ENCODE measurements at regions not wholly inside any gene's neighbourhood (a gene's known extent, or its start where the extent isn't known, plus 50 kb on each side); places are given as distances from the start of the nearest gene placed in this dataset.

DNA sequence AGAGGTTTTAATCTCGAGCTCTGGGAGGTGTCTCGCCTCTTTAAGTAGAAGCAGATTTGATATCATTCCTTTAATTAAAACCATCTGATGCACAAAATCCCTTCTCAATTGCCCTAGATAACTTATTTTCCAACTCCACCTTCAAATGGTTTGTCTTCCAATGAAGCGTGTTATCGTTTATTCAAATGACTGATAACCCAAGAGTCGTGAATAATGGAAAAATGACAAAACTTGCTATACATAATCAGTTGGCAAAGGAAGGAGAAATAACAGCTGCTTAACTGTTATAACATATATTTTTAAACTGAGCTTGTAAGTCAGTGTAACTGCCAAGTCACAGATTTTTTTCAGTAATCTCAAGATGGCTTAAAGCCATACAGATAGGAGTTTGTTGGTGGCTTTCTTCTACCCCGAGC, 144.6 kb downstream of the QPCT start:
- CTCF ChIA-PET: interaction anchor here (0.5 kb wide), 1 partner anchor 9 kb away, joined by 3 read pairs; no protein-coding TSS in a partner anchor
- TF ChIP-seq CTCF (conservative IDR thresholded peaks at IDR 0.05) (no peak), EZH2 (IDR thresholded peaks at IDR 0.05; ENCODE audit: low read depth) (no peak)

DNA sequence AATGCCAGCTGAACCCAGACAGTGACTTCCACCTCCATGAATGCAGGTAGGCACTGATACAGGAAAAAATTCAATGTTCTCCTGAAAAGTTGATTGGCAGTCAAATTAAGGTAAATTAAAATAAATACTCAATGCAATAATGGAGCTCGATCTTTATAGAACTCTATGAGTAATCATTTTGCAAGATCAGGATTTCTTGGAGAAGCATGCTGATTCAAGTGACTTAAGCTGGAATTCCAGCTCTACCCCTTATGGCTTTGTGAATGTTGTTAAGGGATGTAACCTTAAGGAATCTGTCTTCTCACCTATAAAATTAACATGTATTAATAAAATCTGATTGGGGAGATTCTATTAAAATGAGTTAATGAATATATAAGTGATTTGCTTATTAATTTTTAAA, 145.1 kb downstream of the QPCT start:
- Histone ChIP-seq H3K9me3 (ENCODE audit: insufficient read depth, low read depth) (no peaks in the 10 kb centered on the region), H4K20me1 (ENCODE audit: insufficient read depth) (no peaks in the 10 kb centered on the region), H3K4me2 (no peak overlapping the region), H3K27me3 (ENCODE audit: insufficient read depth, low read depth) (no peaks in the 10 kb centered on the region), H3K4me1 (replicated peaks; ENCODE audit: insufficient read depth) (no peaks in the 10 kb centered on the region), H3F3A (ENCODE audit: insufficient read depth, low read depth) (no peaks in the 10 kb centered on the region), H3K4me3 (no peak overlapping the region), H3K36me3 (ENCODE audit: low read depth) (no peaks in the 10 kb centered on the region), H2AFZ (no peak overlapping the region), H3K9me2 (ENCODE audit: insufficient read depth) (no peaks in the 10 kb centered on the region), H3K27ac (no peak overlapping the region), H3K79me2 (ENCODE audit: low read depth) (no peaks in the 10 kb centered on the region)
- no TSS peak for BruUV-seq (replicated peaks)
- TF ChIP-seq EZH2 (IDR thresholded peaks at IDR 0.05; ENCODE audit: low read depth) (no peak), CTCF (conservative IDR thresholded peaks at IDR 0.05) (no peak)
- intact Hi-C loops (cut with micrococcal nuclease; ENCODE audit: unreplicated experiment): no loop called here
- ChIA-PET CTCF (interaction anchor here (0.5 kb wide), 1 partner anchor 10 kb away, joined by 3 read pairs; no protein-coding TSS in a partner anchor), POLR2A (ENCODE audit: unreplicated experiment) (no interaction called here)
- no peak for DNase-seq

More for the DNA sequence above, 144.6 kb downstream of the QPCT start:
- Histone ChIP-seq H3K4me3 (no peak overlapping the region), H3K9me2 (ENCODE audit: insufficient read depth) (no peaks in the 10 kb centered on the region), H3K9me3 (ENCODE audit: insufficient read depth, low read depth) (no peaks in the 10 kb centered on the region), H3K36me3 (ENCODE audit: low read depth) (no peaks in the 10 kb centered on the region), H3K79me2 (ENCODE audit: low read depth) (no peaks in the 10 kb centered on the region), H2AFZ (no peak overlapping the region), H3K27ac (no peak overlapping the region), H3K27me3 (ENCODE audit: insufficient read depth, low read depth) (no peaks in the 10 kb centered on the region), H4K20me1 (ENCODE audit: insufficient read depth) (no peaks in the 10 kb centered on the region), H3K4me2 (no peak overlapping the region), H3F3A (ENCODE audit: insufficient read depth, low read depth) (no peaks in the 10 kb centered on the region), H3K4me1 (replicated peaks; ENCODE audit: insufficient read depth) (no peaks in the 10 kb centered on the region)
- intact Hi-C loops (cut with micrococcal nuclease; ENCODE audit: unreplicated experiment): no loop called here
- BruUV-seq (replicated peaks): no TSS peak
- DNase-seq: no peak
- POLR2A ChIA-PET (ENCODE audit: unreplicated experiment): no interaction called here

DNA sequence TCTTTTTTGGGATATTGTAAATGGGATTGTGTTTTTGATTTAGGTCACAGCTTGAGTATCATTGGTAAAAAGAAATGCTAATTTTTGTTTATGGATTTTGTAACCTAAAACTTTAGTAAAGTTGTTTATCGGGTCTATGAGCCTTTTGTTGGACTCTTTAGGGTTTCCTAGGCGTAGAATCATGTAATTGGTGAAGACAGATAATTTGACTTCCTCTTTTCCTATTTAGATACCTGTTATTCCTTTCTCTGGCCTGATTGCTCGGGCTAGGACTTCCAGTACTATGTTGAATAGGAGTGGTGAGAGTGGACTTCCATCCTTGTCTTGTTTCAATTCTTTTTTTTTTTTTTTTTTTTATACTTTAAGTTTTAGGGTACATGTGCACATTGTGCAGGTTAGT, 149.0 kb downstream of the QPCT start:
- no peaks in the 10 kb centered on the region for H3K9me3 ChIP-seq (ENCODE audit: insufficient read depth, low read depth)
- H3K79me2 ChIP-seq (ENCODE audit: low read depth): no peaks in the 10 kb centered on the region
- CTCF ChIA-PET: no interaction called here
- BruUV-seq (replicated peaks): no TSS peak
- no peaks in the 10 kb centered on the region for H3K9me2 ChIP-seq (ENCODE audit: insufficient read depth)
- H3K27ac ChIP-seq: no peak overlapping the region
- H3F3A ChIP-seq (ENCODE audit: insufficient read depth, low read depth): no peaks in the 10 kb centered on the region
- POLR2A ChIA-PET (ENCODE audit: unreplicated experiment): no interaction called here
- H3K4me1 ChIP-seq (replicated peaks; ENCODE audit: insufficient read depth): no peaks in the 10 kb centered on the region
- no peak for TF ChIP-seq CTCF (conservative IDR thresholded peaks at IDR 0.05)
- TF ChIP-seq EZH2 (IDR thresholded peaks at IDR 0.05; ENCODE audit: low read depth): no peak
- no peak overlapping the region for H3K4me3 ChIP-seq
- no peaks in the 10 kb centered on the region for H3K27me3 ChIP-seq (ENCODE audit: insufficient read depth, low read depth)
- no peak overlapping the region for H3K4me2 ChIP-seq
- H3K36me3 ChIP-seq (ENCODE audit: low read depth): no peaks in the 10 kb centered on the region
- intact Hi-C loops (cut with micrococcal nuclease; ENCODE audit: unreplicated experiment): no loop called here
- no peaks in the 10 kb centered on the region for H4K20me1 ChIP-seq (ENCODE audit: insufficient read depth)
- H2AFZ ChIP-seq: no peak overlapping the region
- DNase-seq: no peak
